ENCODE measurements at regions not wholly inside any gene's neighbourhood (a gene's known extent, or its start where the extent isn't known, plus 50 kb on each side); places are given as distances from the start of the nearest gene placed in this dataset.
A peak's percentile ranks its signal among the peaks of the same experiment; 100 is the strongest.
"Not testable (repeated sequence)": the region's sequence is repeated elsewhere in the genome, so short reads cannot be mapped to it uniquely, and the experiment has no call there.

DNA sequence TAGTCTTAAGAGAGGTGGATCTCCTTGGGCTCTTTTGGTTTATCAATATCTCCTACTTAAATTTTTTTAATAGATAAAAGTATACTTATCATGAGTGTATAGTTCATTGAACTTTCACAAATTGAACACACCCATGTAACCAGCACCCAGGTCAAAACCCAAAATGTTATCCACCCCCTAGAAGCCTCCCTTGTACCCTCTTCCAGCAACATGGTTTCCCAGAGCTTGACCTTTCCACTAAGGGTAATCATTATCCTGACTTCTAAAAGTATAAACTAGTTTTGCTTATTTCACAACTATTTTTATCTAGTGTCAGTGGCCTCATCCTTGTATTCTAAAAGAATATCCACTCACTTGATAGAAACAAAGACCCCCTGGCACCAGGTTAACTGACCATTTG lies 106.8 kb downstream of the MDH1 start:
- DNase-seq (ENCODE audit: low spot score): no peak

GRCh38 chr2:63696496-63696895 lies 107.7 kb downstream of the MDH1 start:
- DNase-seq (ENCODE audit: low spot score): no peak

DNA sequence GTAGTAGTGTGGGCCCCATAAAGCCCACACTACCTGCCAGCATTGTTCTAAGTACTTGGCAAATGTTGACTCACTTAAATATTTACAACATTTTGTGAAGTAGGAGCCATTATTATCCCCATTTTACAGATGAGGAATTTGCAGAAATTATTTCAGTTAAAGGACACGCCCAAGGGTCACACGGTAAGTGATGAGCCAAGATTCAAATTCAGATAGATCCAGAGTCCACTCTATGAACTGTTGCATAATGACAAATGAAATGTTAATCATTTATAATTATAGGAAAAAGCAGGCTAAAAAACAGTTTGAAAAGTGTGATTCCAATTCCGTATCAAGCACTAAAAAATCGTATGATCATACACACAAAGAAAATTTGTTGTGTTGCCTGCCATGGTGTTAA lies 108.4 kb downstream of the MDH1 start:
- no peak for DNase-seq (ENCODE audit: low spot score)

GRCh38 chr2:63698786-63699548 lies 110.2 kb downstream of the MDH1 start:
- peak; percentile 98 for DNase-seq (ENCODE audit: low spot score)

GRCh38 chr2:63699549-63699839 lies 110.7 kb downstream of the MDH1 start:
- peak; percentile 55 for DNase-seq (ENCODE audit: low spot score)

DNA sequence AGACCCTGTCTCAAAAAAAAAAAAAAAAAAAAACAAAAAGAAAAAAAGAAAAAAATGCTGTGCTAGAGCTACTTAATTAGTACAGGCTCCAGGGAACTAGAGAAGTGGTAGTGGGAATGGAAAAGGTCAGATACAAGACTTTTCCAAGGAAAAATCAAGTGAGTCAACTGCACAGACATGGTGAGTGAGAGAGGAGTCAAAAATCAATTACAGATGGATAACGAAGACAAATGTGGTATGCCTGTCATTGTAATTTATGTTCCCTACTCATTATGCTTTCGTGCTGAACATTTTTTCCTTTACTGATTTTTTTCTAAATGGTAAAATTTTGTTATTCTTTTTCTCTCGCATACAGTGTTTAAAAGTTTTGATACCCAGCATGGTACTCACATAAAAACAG lies 111.5 kb downstream of the MDH1 start:
- no peak for DNase-seq (ENCODE audit: low spot score)

DNA sequence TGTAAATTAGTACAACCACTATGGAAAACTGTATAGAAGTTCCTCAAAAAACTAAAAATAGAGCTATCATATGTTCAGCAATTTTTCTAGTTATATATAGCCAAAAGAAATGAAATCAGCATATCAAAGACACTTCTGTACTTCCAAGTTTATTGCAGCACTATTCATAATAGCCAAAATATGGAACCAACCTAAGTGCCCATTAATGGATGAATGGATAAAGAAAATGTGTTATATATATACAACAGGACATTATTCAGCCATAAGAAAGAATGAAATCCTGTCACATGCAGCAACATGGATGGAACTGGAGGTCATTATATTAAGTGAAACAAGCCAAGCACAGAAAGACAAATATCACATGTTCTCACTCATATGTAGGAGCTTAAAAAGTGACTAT lies 112.6 kb downstream of the MDH1 start:
- no peak for DNase-seq (ENCODE audit: low spot score)

- not testable (repeated sequence) for DNase-seq (ENCODE audit: low spot score)
Measured at GRCh38 chr2:63706084-63706483, 117.3 kb downstream of the MDH1 start.

- no peak for DNase-seq (ENCODE audit: low spot score)
Measured at GRCh38 chr2:63710732-63711131, 122.0 kb downstream of the MDH1 start.

DNA sequence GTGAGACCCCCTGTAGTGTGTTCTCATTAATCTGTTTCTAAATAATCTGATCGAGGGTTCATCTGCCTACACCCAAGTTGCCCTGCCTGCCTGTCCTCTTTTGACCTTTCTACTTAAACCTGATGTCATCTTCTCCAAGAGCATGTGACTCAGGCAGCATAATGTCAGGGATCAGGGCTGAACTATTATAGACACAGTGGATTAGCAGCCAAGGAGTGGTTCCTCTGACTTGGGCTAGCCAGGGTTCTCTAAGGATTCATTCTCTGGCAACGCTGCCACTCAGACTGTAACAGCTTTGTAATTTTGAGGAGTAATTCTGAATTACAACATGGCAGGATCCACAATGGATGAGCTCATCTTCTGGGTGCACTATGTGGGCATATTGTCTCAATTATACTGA lies 124.0 kb downstream of the MDH1 start:
- DNase-seq (ENCODE audit: low spot score): no peak

DNA sequence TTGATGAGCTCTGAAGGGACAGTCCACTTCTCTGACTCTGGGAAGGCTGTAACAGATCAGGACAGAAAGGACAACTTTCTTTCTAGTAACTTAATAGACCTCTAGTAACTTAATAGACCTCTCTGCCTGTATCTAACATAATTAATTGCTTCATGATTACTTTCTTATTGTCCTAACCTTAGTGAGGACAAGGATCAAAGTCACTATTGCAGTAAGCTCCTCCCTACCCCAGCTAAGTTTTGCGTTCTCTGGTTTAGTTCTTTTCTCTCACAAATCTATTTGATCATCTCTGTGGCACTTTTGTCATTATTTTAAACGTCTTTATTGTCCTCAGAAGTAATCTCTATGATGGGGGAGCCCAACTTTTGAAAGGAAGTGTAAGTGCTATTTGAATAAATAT lies 125.5 kb upstream of the UGP2 start:
- no peak for DNase-seq (ENCODE audit: low spot score)

DNA sequence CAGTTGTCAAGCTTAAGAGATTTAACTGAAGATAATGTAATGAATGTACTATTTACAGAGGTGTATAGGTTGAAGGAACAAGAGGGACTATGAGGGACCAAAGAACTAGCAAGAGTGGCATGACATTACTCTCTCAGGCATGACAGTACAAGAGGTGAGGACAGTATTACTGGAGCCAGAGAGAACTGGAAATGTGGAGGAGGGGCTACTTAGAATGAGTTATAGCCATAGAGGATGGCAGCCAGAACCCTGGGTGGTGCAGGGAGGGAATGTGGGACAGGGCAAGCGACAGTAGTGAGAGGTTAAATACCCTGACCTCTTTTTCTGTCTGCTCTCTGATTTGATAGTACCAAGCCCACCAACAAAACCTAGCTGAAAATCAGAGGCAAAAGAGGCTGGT lies 122.6 kb upstream of the UGP2 start:
- no peak for DNase-seq (ENCODE audit: low spot score)

- DNase-seq (ENCODE audit: low spot score): no peak
Measured at GRCh38 chr2:63721082-63721424, 120.6 kb upstream of the UGP2 start.

DNA sequence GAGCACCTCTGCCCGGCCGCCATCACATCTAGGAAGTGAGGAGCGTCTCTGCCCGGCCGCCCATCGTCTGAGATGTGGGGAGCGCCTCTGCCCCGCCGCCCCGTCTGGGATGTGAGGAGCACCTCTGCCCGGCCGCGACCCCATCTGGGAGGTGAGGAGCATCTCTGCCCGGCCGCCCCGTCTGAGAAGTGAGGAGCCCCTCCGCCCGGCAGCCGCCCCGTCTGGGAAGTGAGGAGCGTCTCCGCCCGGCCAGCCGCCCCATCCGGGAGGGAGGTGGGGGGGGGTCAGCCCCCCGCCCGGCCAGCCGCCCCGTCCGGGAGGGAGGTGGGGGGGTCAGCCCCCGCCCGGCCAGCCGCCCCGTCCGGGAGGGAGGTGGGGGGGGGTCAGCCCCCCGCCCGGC lies 119.4 kb upstream of the UGP2 start:
- DNase-seq (ENCODE audit: low spot score): not testable (repeated sequence)

- DNase-seq (ENCODE audit: low spot score): no peak
Measured at GRCh38 chr2:63723709-63724108, 118.0 kb upstream of the UGP2 start.

DNA sequence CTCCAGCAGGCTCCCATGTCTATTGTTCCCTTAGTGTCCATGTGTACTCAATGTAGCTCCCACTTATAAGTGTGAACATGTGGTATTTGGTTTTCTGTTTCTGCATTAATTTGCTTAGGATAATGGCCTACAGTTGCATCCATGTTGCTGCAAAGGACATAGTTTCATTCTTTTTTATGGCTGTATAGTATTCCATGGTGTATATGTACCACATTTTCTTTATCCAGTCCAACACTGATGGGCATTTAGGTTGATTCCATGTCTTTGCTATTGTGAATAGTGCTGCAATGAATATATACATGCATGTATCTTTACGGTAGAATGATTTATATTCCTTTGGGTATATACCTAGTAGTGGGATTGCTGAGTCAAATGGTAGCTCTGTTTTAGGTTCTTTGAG lies 116.5 kb upstream of the UGP2 start:
- DNase-seq (ENCODE audit: low spot score): not testable (repeated sequence)

DNA sequence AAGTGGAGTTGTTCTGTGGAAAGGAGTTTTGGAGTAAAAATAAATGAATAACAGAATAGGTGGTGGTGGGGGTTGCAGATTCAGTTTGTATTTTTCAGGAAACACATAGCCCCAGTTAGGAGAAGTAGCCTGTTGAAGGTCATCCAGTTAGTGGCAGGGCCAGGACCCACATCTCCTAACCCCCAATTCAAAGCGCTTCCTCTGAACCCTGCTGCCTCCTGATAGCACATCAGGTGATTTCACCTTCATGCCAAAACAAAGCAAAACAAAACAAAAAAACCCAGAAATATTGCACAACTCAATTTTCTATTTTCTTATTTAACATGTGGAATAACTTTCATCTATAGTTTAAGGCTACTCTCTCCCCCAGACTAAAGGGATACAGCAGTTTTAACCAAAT lies 112.3 kb upstream of the UGP2 start:
- no peak for DNase-seq (ENCODE audit: low spot score)

DNA sequence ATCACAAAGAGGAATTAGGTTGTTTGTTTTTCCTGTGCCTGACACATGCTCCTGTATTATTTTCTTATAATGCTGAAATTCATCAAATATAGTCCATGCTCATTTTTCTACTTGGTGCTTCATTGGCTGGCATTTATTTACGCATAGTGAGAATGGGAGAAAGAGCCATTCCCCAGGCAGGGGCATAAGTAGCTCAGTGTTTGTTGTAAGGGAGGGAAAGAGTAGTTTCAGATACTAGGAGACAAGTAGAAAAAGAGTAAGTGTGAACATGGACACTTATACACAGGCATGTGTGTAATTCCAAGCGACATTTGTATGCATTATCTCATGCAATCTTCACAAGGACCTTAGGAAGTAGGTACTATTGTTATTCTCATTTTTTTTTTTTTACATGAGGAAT lies 111.9 kb upstream of the UGP2 start:
- no peak for DNase-seq (ENCODE audit: low spot score)

DNA sequence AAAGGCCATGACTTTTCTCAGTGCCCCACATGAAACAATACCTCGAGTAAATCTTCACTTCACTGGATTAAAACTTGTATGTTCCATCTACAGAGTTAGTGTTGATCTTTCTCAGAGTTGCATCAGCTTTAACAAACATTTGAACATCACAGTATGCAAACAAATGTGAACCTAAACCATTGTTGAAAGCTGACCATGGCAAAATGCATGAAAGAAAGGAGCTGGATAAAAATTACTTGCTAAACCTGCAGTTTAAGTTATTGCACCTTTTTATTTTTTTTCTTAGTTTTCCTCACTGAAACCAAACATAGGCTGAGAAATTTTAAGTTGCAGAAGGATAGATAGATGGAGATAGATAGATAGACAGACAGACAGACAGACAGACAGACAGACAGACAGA lies 107.2 kb upstream of the UGP2 start:
- DNase-seq (ENCODE audit: low spot score): no peak

- peak; percentile 14 for DNase-seq (ENCODE audit: low spot score)
Measured at GRCh38 chr2:63735263-63735662, 106.4 kb upstream of the UGP2 start.

- DNase-seq (ENCODE audit: low spot score): no peak
Measured at GRCh38 chr2:63735931-63736330, 105.8 kb upstream of the UGP2 start.

- no peak for DNase-seq (ENCODE audit: low spot score)
Measured at GRCh38 chr2:63736354-63736753, 105.3 kb upstream of the UGP2 start.

- DNase-seq (ENCODE audit: low spot score): no peak
Measured at GRCh38 chr2:63737081-63737751, 104.5 kb upstream of the UGP2 start.

- no peak for DNase-seq (ENCODE audit: low spot score)
Measured at GRCh38 chr2:63738019-63738418, 103.7 kb upstream of the UGP2 start.

All from A172 (cell line).